NCI-H2029 (cell line): ENCODE measurements at regions not wholly inside any gene's neighbourhood (a gene's known extent, or its start where the extent isn't known, plus 50 kb on each side); places are given as distances from the start of the nearest gene placed in this dataset.

Experiments
- DNase-seq: peaks from one replicate; lab custom pipeline; 2025; lab: John Stamatoyannopoulos, UW

DNA sequence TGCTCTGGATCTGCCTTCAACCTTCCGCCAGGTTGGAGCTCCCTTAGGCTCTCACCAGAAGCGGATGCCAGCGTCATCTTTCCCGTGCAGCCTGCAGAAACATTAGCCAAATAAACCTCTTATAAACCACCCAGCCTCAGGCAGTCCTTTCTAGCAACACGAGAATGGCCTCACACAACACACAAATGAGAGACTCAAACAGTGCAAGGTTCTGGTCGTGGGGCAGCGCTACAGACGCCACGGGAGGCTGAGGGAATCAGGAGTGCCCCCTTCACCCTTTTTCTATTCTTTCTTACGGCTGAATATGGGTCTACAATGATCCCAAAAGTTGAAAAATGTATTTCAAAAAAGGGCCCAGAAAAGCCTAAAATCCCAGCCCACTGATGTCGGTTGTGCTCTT is 96.4 kb downstream of the FOXL3 start:
- no peak for DNase-seq

GRCh38 chr7:387132-388022 is 97.4 kb downstream of the FOXL3 start:
- no peak for DNase-seq

DNA sequence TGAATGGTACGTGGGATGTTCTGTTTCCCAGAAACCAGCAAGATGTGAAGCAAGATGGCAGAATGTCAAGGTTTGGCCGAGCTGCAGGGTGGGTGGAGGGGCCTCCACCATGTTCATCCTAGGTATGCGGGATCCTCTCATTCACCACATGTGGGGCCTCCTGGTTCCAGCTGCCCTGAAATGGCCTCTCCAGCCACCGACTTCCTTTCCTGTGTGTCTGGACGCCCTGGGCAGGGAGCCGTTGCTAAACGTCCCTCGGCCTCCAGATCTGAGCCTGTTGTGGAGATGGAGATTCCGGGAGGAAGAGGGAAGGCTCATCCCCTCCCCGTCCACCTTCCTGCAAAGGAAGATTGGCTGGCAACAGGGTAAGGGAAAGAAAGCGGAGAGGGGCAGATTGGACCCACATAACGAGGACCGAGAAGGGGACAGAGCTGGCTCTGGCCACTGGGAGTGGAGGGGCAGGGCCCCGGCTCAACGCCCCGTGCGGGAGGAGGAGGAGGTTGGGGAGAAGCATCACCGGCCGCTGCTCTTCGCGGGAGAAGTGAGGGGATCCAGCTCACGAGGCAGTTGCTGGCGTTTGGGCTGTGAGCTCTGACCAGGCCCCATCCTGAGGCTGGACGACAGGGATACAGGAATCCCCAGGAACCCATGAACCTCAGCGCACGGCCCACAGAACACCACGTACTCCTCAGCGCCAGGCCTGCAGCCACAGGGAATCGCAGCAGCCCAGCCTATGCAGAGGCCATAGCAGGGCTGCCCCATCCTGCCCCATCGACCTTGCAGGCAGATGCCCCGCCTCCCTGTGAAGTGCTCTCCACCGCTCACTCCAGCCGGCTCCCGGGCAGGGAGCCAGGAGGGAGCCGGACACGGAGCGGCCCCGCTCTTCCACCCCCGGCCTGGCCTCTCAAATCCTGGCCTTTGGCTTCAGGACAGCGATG is 98.3 kb downstream of the FOXL3 start:
- DNase-seq: no peak

GRCh38 chr7:388961-389701 is 99.2 kb downstream of the FOXL3 start:
- DNase-seq: no peak

DNA sequence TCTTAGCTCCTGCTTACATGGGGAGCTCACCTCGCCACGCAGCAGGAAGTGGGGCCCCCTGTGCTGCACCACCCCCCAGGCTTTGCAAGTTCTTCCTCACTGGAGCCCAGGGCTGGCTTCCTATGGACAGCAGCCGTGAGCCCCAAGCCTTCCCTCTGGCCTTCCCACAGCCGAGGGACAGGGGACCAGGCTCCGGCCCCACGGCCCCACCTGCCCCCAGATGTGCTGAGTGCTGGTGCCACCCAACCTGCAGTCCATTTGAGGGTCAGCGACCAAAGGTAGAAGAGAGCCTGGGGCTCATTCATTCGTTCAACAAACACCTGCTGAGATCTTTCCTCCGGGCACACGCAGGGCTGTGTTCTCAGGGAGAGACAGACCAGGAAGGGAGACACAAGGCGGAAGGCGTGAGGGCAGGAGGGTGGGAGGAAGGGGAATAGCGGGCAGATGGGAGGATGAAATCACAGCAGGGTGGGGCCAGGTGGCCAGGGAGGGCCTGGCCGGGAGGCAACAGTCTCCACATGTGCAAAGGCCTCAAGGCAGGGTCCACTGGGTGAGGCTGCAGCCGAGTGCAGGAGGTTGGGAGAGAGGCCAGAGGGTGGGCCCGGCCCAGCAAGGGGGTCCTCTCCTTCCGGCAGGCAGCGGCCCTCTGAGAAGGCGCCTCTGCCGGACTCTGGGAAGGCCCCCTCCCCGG is 100.1 kb downstream of the FOXL3 start:
- DNase-seq: no peak

- DNase-seq: no peak
Measured at GRCh38 chr7:390761-391410, 100.9 kb downstream of the FOXL3 start.

GRCh38 chr7:391411-391951 is 101.5 kb downstream of the FOXL3 start:
- no peak for DNase-seq

GRCh38 chr7:391961-392524 is 102.1 kb downstream of the FOXL3 start:
- no peak for DNase-seq

GRCh38 chr7:392822-393221 is 102.9 kb downstream of the FOXL3 start:
- no peak for DNase-seq

GRCh38 chr7:395643-396042 is 105.7 kb downstream of the FOXL3 start:
- DNase-seq: no peak

- no peak for DNase-seq
Measured at GRCh38 chr7:398888-399287, 108.9 kb downstream of the FOXL3 start.

- DNase-seq: no peak
Measured at GRCh38 chr7:400901-401485, 111.0 kb downstream of the FOXL3 start.

DNA sequence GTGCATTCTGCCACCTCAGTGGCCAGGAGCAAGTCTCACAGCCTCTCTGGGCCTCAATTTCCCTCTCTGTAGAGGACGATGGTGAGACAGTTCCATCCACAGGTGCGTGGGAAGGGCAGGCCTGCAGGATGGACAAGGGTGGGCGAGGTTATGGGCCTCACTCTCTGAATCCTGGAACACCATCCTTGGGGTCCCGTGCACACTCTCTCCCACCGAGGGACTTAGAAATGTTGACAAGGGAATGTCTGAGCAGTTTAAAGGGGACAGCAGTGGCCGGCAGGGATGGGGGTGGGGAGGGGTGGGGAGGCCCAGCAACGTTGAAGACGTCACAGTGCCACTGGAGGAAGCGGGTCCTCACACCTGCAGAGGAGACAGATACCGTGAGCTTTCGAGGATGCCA is 111.5 kb downstream of the FOXL3 start:
- DNase-seq: no peak

GRCh38 chr7:404812-405488 is 114.7 kb downstream of the PDGFA start:
- no peak for DNase-seq

DNA sequence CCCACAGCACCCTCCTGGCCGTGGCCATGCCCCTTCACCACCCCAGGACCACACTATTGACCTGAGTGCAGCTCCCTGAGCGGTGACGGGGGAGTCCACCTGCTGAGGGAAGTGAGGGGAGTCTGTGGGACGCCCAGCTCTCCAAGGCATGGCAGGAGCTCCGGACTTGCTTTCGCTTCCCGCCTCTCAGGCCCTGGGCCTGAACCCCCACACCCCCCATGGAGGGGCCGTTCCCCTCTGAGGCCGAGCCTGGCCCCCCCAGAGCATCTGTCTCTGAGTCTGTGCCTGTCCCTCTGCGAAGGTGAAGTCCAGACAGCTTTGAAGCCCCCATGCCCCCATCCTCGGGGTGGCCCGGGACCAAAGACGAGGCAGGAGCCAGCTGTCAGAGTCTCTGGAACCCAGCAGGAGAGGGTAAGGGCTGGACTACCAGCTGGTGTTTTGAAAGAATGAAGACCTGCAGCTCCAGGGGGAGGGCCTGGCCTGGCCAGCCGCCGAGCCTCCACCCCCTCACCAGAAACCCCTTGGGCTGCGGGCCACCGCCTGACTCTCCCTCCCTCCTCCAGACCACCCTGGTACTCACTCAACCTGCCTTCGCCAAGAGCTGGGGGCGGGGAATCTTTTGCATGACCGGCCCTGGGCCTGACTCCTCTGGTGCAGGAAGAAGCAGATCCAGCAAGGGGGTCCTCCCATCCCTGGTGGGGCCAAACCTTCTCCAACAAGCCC is 114.0 kb downstream of the PDGFA start:
- DNase-seq: no peak

- DNase-seq: no peak
Measured at GRCh38 chr7:407721-408539, 111.7 kb downstream of the PDGFA start.

DNA sequence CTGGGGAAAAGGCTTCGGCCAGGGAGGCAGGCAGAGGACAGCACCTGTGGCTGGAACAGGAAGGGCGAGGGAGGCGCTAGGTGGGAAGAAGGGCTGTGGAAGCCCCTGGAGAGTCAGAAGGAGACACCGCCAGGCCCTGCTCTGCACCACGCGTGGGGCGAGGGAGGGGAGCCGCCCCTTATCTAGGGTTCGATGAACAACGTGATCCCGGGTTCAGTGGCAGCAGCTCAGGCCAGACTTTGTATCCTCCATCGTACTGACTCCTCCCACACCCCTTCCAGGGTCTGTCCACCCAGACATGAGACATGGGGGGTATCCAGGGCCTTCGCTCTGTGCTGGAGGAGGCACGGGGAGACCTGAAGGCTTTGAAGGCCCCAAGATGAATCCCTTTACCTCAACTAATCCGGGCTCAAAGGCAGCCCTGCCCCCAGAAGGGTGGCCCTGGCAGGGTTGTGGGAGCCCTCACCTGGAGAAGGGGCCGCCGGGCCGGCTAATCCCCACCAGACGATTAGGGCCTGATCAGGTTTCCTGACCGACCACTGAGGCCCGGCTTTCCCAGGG is 110.8 kb downstream of the PDGFA start:
- DNase-seq: no peak
